Activated T-helper 9 cell treated with anti-CD3 and anti-CD28 coated beads, Interleukin-2, amount 50 U/mL, for 16 hours (primary cell): ENCODE measurements at regions not wholly inside any gene's neighbourhood (a gene's known extent, or its start where the extent isn't known, plus 50 kb on each side); places are given as distances from the start of the nearest gene placed in this dataset.

Experiments used
- DNase-seq: peaks from one replicate; pipeline ENCODE4 v3.0.0-alpha.2; 2020; ENCODE audit warnings: low read depth

GRCh38 chr11:134625151-134625550 lies 213.1 kb upstream of the B3GAT1 start:
- no peak for DNase-seq

GRCh38 chr11:134624166-134624920 lies 212.3 kb upstream of the B3GAT1 start:
- no peak for DNase-seq

- no peak for DNase-seq
These were observed 211.7 kb upstream of the B3GAT1 start for GRCh38 chr11:134623711-134624110.

GRCh38 chr11:134622458-134622857 lies 210.4 kb upstream of the B3GAT1 start:
- DNase-seq, result no peak

GRCh38 chr11:134617360-134617759 lies 205.3 kb upstream of the B3GAT1 start:
- no peak for DNase-seq

GRCh38 chr11:134616038-134616437 lies 204.0 kb upstream of the B3GAT1 start:
- no peak for DNase-seq

GRCh38 chr11:134615041-134615615 lies 203.1 kb upstream of the B3GAT1 start:
- DNase-seq, result no peak

- no peak for DNase-seq
These were observed 202.1 kb upstream of the B3GAT1 start for GRCh38 chr11:134614141-134614540.

GRCh38 chr11:134613646-134614045 lies 201.6 kb upstream of the B3GAT1 start:
- DNase-seq, result no peak

- DNase-seq, result no peak
These were observed 200.3 kb upstream of the B3GAT1 start for GRCh38 chr11:134612140-134613030.

- DNase-seq, result no peak
These were observed 199.5 kb upstream of the B3GAT1 start for GRCh38 chr11:134611537-134611936.

- DNase-seq, result no peak
These were observed 198.3 kb upstream of the B3GAT1 start for GRCh38 chr11:134610116-134610910.

- DNase-seq, result no peak
These were observed 197.5 kb upstream of the B3GAT1 start for GRCh38 chr11:134609361-134610115.

- DNase-seq, result no peak
These were observed 196.1 kb upstream of the B3GAT1 start for GRCh38 chr11:134607963-134608750.

- DNase-seq, result no peak
These were observed 194.2 kb upstream of the B3GAT1 start for GRCh38 chr11:134606251-134606650.

GRCh38 chr11:134604886-134605285 lies 192.8 kb upstream of the B3GAT1 start:
- no peak for DNase-seq

GRCh38 chr11:134599299-134599771 lies 187.3 kb upstream of the B3GAT1 start:
- DNase-seq, result no peak

GRCh38 chr11:134598368-134598767 lies 186.3 kb upstream of the B3GAT1 start:
- DNase-seq, result no peak

GRCh38 chr11:134597452-134597851 lies 185.4 kb upstream of the B3GAT1 start:
- no peak for DNase-seq

GRCh38 chr11:134596404-134596803 lies 184.4 kb upstream of the B3GAT1 start:
- no peak for DNase-seq
